RPMI8226 (cell line): ENCODE measurements at regions not wholly inside any gene's neighbourhood (a gene's known extent, or its start where the extent isn't known, plus 50 kb on each side); places are given as distances from the start of the nearest gene placed in this dataset.
"Not testable (repeated sequence)": the region's sequence is repeated elsewhere in the genome, so short reads cannot be mapped to it uniquely, and the experiment has no call there.

ENCODE experiments used
- DNase-seq: peaks from one replicate; pipeline ENCODE4 v3.0.0-alpha.2; 2015

GRCh38 chr6:14218519-14218800, 100.9 kb downstream of the CD83 start:
- DNase-seq = no peak

- no peak for DNase-seq
These were observed 104.2 kb downstream of the CD83 start for GRCh38 chr6:14221564-14222279.

- DNase-seq = no peak
These were observed 105.4 kb downstream of the CD83 start for GRCh38 chr6:14222956-14223355.

- no peak for DNase-seq
These were observed 107.0 kb downstream of the CD83 start for GRCh38 chr6:14224359-14225103.

- DNase-seq = no peak
These were observed 108.6 kb downstream of the CD83 start for GRCh38 chr6:14226051-14226660.

- peak; percentile 55 for DNase-seq
These were observed 111.0 kb downstream of the CD83 start for GRCh38 chr6:14228571-14228970.

- DNase-seq = no peak
These were observed 113.5 kb downstream of the CD83 start for GRCh38 chr6:14231071-14231483.

GRCh38 chr6:14231501-14232280, 114.1 kb downstream of the CD83 start:
- DNase-seq = peak; percentile 38

- DNase-seq = no peak
These were observed 115.3 kb downstream of the CD83 start for GRCh38 chr6:14232889-14233288.

- no peak for DNase-seq
These were observed 118.2 kb downstream of the CD83 start for GRCh38 chr6:14235653-14236356.

- no peak for DNase-seq
These were observed 121.5 kb downstream of the CD83 start for GRCh38 chr6:14239097-14239496.

GRCh38 chr6:14240411-14241166, 123.0 kb downstream of the CD83 start:
- DNase-seq = no peak

GRCh38 chr6:14241255-14242070, 123.9 kb downstream of the CD83 start:
- peak; percentile 46 for DNase-seq

GRCh38 chr6:14242912-14243311, 125.3 kb downstream of the CD83 start:
- DNase-seq = not testable (repeated sequence)

GRCh38 chr6:14243597-14243996, 126.0 kb downstream of the CD83 start:
- DNase-seq = peak; percentile 38

- DNase-seq = peak; percentile 60
These were observed 129.3 kb downstream of the CD83 start for GRCh38 chr6:14246876-14247275.

- DNase-seq = no peak
These were observed 133.0 kb downstream of the CD83 start for GRCh38 chr6:14250573-14250972.

GRCh38 chr6:14252271-14252850, 134.8 kb downstream of the CD83 start:
- DNase-seq = no peak

- DNase-seq = peak; percentile 69
These were observed 136.9 kb downstream of the CD83 start for GRCh38 chr6:14254505-14254904.

GRCh38 chr6:14255916-14256315, 138.3 kb downstream of the CD83 start:
- no peak for DNase-seq

- DNase-seq = no peak
These were observed 140.5 kb downstream of the CD83 start for GRCh38 chr6:14258117-14258516.
